HuH-7.5 (cell line): ENCODE measurements at regions not wholly inside any gene's neighbourhood (a gene's known extent, or its start where the extent isn't known, plus 50 kb on each side); places are given as distances from the start of the nearest gene placed in this dataset.

Experiments
- DNase-seq: peaks from one replicate; pipeline ENCODE4 v3.0.0; 2011; ENCODE audit warnings: low spot score

GRCh38 chr6:8579372-8579771, 144.0 kb upstream of the SLC35B3 start:
- no peak for DNase-seq

GRCh38 chr6:8578006-8578405, 142.7 kb upstream of the SLC35B3 start:
- DNase-seq: no peak

- DNase-seq: no peak
Measured at GRCh38 chr6:8574749-8575468, 139.6 kb upstream of the SLC35B3 start.

GRCh38 chr6:8574311-8574710, 139.0 kb upstream of the SLC35B3 start:
- no peak for DNase-seq

- DNase-seq: no peak
Measured at GRCh38 chr6:8570256-8570920, 135.0 kb upstream of the SLC35B3 start.

GRCh38 chr6:8562125-8562524, 126.8 kb upstream of the SLC35B3 start:
- no peak for DNase-seq

- DNase-seq: no peak
Measured at GRCh38 chr6:8558953-8559352, 123.6 kb upstream of the SLC35B3 start.

GRCh38 chr6:8557014-8557748, 121.8 kb upstream of the SLC35B3 start:
- DNase-seq: no peak

GRCh38 chr6:8556370-8557013, 121.1 kb upstream of the SLC35B3 start:
- no peak for DNase-seq

GRCh38 chr6:8551993-8552392, 116.6 kb upstream of the SLC35B3 start:
- no peak for DNase-seq

- DNase-seq: no peak
Measured at GRCh38 chr6:8551386-8551785, 116.0 kb upstream of the SLC35B3 start.

- DNase-seq: no peak
Measured at GRCh38 chr6:8549074-8549790, 113.9 kb upstream of the SLC35B3 start.

- no peak for DNase-seq
Measured at GRCh38 chr6:8546496-8546895, 111.2 kb upstream of the SLC35B3 start.

GRCh38 chr6:8545336-8545735, 110.0 kb upstream of the SLC35B3 start:
- no peak for DNase-seq

- DNase-seq: no peak
Measured at GRCh38 chr6:8543714-8544113, 108.4 kb upstream of the SLC35B3 start.

- no peak for DNase-seq
Measured at GRCh38 chr6:8539453-8539852, 104.1 kb upstream of the SLC35B3 start.

- no peak for DNase-seq
Measured at GRCh38 chr6:8536122-8536521, 100.8 kb upstream of the SLC35B3 start.

- DNase-seq: no peak
Measured at GRCh38 chr6:8535519-8535918, 100.2 kb upstream of the SLC35B3 start.

GRCh38 chr6:8530785-8531435, 95.6 kb upstream of the SLC35B3 start:
- no peak for DNase-seq

GRCh38 chr6:8529250-8529649, 93.9 kb upstream of the SLC35B3 start:
- no peak for DNase-seq

- no peak for DNase-seq
Measured at GRCh38 chr6:8527818-8528217, 92.5 kb upstream of the SLC35B3 start.
